Spleen (tissue), 7 donors: ENCODE measurements at regions not wholly inside any gene's neighbourhood (a gene's known extent, or its start where the extent isn't known, plus 50 kb on each side); places are given as distances from the start of the nearest gene placed in this dataset.

ENCODE experiments used
- CTCF ChIP-seq, 11 experiments: fragments of 200-600 bp in 7 of 11; fragments of 450-650 bp in 4 of 11; sonication (generic) in 4 of 11; IDR thresholded peaks in 8 of 11; conservative IDR thresholded peaks in 3 of 11; 1 replicate in 7 of 11; 2 replicates in 4 of 11; pipeline versions ENCODE4 v1.4.0 to v1.8.0; 2016 to 2021; ENCODE audit warnings: antibody characterized with exemption in 11 of 11, inconsistent platforms in 4 of 11, mild to moderate bottlenecking in 1 of 11
- POLR2AphosphoS5 ChIP-seq, 3 donors: sonication (generic); formaldehyde crosslinking; IDR thresholded peaks; one replicate each; pipeline ENCODE4 v1.5.1; 2017; ENCODE audit warnings: antibody characterized with exemption in 3 of 3
- donor health status: DM: no; HTN: no; CAD: no; lungs with moderate emphysema.
- donor health status: DM: no; HTN: no; CAD: no.
- donor health status: DM: no; HTN: no; CAD: no.

- TF ChIP-seq CTCF (IDR thresholded peaks at IDR 0.05 in 8 of 11, conservative IDR thresholded peaks at IDR 0.05 in 3 of 11): no peak
- TF ChIP-seq POLR2AphosphoS5 (IDR thresholded peaks at IDR 0.05): no peak
These were observed 70.1 kb upstream of the VRK1 start for GRCh38 chr14:96727073-96727472.
